ENCODE measurements at regions not wholly inside any gene's neighbourhood (a gene's known extent, or its start where the extent isn't known, plus 50 kb on each side); places are given as distances from the start of the nearest gene placed in this dataset.

- H3K79me2 ChIP-seq (ENCODE audit: insufficient read depth) = no peaks in the 10 kb centered on the region
- H3K4me1 ChIP-seq (ENCODE audit: control insufficient read depth in 1 of 2, insufficient read depth in 2 of 2, low read depth in 1 of 2, low read length in 1 of 2) = peaks cover 0 to 32% of the 10 kb centered on the region in 2 experiments; a peak in 2 of 4 replicates
- H3K4me3 ChIP-seq (ENCODE audit: low read depth in 2 of 2, low read length in 1 of 2) = no peak overlapping the region
- H2AFZ ChIP-seq (ENCODE audit: low read depth) = no peak overlapping the region
- H3K36me3 ChIP-seq (replicated peaks in 1 of 2; ENCODE audit: control insufficient read depth in 1 of 2, insufficient read depth in 2 of 2, low read length in 1 of 2) = no peaks in the 10 kb centered on the region
- peaks cover 3% of the 10 kb centered on the region for H3F3A ChIP-seq (replicated peaks; ENCODE audit: insufficient read depth)
- WGBS (ENCODE audit: low lambda C conversion rate) = 41% methylated on average over 6 of the region's 6 CpGs
- CTCF ChIA-PET = interaction anchor here (0.7 to 2.3 kb wide), 6 partner anchors 11 to 285 kb away, joined by 3 to 9 read pairs (median 3); partner anchors contain the start of gene DYRK2
- POLR2A ChIA-PET = interaction anchor here (1.6 kb wide), 1 partner anchor 78 kb away, joined by 7 read pairs; no protein-coding TSS in a partner anchor
- H3K9me2 ChIP-seq = no peaks in the 10 kb centered on the region
- peak; percentile 64 for DNase-seq
- H3K27ac ChIP-seq (ENCODE audit: low read depth in 2 of 2, low read length in 1 of 2) = peak overlapping the region; percentile 23 to 96; a peak in 3 of 4 replicates
- peak overlapping the region; percentile 1; the same call in 1 of the 2 replicates for H3K4me2 ChIP-seq
- no peaks in the 10 kb centered on the region for H3K27me3 ChIP-seq (ENCODE audit: insufficient read depth)
- H3K9ac ChIP-seq = no peak overlapping the region
- H3K9me3 ChIP-seq = no peaks in the 10 kb centered on the region
- no peaks in the 10 kb centered on the region for H4K20me1 ChIP-seq (ENCODE audit: insufficient read depth)
- TF ChIP-seq PBX3 (IDR thresholded peaks at IDR 0.05) (no peak), MEF2A (IDR thresholded peaks at IDR 0.05; ENCODE audit: borderline replicate concordance, low read depth) (no peak), USF2 (IDR thresholded peaks at IDR 0.05; ENCODE audit: borderline replicate concordance, low read depth, low read length) (no peak), JUND (IDR thresholded peaks at IDR 0.05) (0 out of 2 replicates have a peak, but pooled peaks have one; percentile 22), FOXJ3 (CRISPR knock-in tag; IDR thresholded peaks at IDR 0.05) (peak; percentile 79), FOSL2 (IDR thresholded peaks at IDR 0.05; ENCODE audit: borderline replicate concordance, low read depth) (no peak), CHD2 (IDR thresholded peaks at IDR 0.05; ENCODE audit: low read length, partially characterized antibody) (peak; percentile 59), TAF1 (IDR thresholded peaks at IDR 0.05; ENCODE audit: borderline replicate concordance, low read depth, low read length) (no peak), SIN3A (IDR thresholded peaks at IDR 0.05; ENCODE audit: borderline replicate concordance, low read depth, low read length) (no peak), RCOR1 (IDR thresholded peaks at IDR 0.05; ENCODE audit: low read length) (peak; percentile 81; the same call in 1 of the 2 replicates), FOXM1 (IDR thresholded peaks at IDR 0.05; ENCODE audit: low read depth) (no peak), NRF1 (IDR thresholded peaks at IDR 0.05; ENCODE audit: low read depth, low read length) (no peak), YY1 (IDR thresholded peaks at IDR 0.05; ENCODE audit: low read depth) (no peak), NFIC (IDR thresholded peaks at IDR 0.05; ENCODE audit: borderline replicate concordance) (no peak; the same call in 1 of the 2 replicates), TCF12 (IDR thresholded peaks at IDR 0.05) (peak; percentile 44), MXI1 (IDR thresholded peaks at IDR 0.05; ENCODE audit: low read depth, low read length) (no peak), GATA2 (CRISPR knock-in tag; IDR thresholded peaks at IDR 0.05) (peak; percentile 73; the same call in 1 of the 2 replicates), CTCF (IDR thresholded peaks at IDR 0.05) (no peak), ZBTB33 (IDR thresholded peaks at IDR 0.05; ENCODE audit: borderline replicate concordance, low read depth) (no peak), RXRA (IDR thresholded peaks at IDR 0.05; ENCODE audit: borderline replicate concordance, low read depth) (no peak), TEAD4 (IDR thresholded peaks at IDR 0.05; ENCODE audit: borderline replicate concordance, insufficient read depth) (0 out of 2 replicates have a peak, but pooled peaks have one; percentile 41), EP300 (IDR thresholded peaks at IDR 0.05; ENCODE audit: borderline replicate concordance in 1 of 2, low read depth in 1 of 2, low read length in 1 of 2) (peak in 1 of 2 experiments; percentile 92; a peak in 3 of 4 replicates), RAD21 (IDR thresholded peaks at IDR 0.05; ENCODE audit: low read length) (peak; percentile 9; the same call in 1 of the 2 replicates), GABPA (IDR thresholded peaks at IDR 0.05; ENCODE audit: low read depth) (no peak)
Measured at GRCh38 chr12:67727702-67728666, 79.4 kb downstream of the DYRK2 start.

All from SK-N-SH (cell line).